Liver (tissue), 3 donors: ENCODE measurements at regions not wholly inside any gene's neighbourhood (a gene's known extent, or its start where the extent isn't known, plus 50 kb on each side); places are given as distances from the start of the nearest gene placed in this dataset.

ENCODE experiments used
- TAF1 ChIP-seq: conservative IDR thresholded peaks from 2 replicates; pipeline ENCODE4 v1.6.1; 2016; ENCODE audit warnings: antibody characterized with exemption, mild to moderate bottlenecking
- YY1 ChIP-seq: IDR thresholded peaks from 2 replicates; pipeline ENCODE4 v1.6.1; 2016; ENCODE audit warnings: antibody characterized with exemption, mild to moderate bottlenecking
- TF ChIP-seq, protein P1 (sequence below): fragments of 150-350 bp; IDR thresholded peaks from 2 replicates; pipeline ENCODE4 v1.5.1; 2017; ENCODE audit warnings: improper control_type of control experiment, low read depth, low read length; ENCODE audit not compliant: missing input control
- TF ChIP-seq, protein P2 (sequence below): IDR thresholded peaks from 2 replicates; pipeline ENCODE4 v1.6.1; 2016; ENCODE audit warnings: antibody characterized with exemption, mild to moderate bottlenecking
- TF ChIP-seq, protein P3 (sequence below): IDR thresholded peaks from 2 replicates; pipeline ENCODE4 v1.6.1; 2016; ENCODE audit warnings: antibody characterized with exemption
- donor health status: healthy.
- donor health status: healthy.

DNA sequence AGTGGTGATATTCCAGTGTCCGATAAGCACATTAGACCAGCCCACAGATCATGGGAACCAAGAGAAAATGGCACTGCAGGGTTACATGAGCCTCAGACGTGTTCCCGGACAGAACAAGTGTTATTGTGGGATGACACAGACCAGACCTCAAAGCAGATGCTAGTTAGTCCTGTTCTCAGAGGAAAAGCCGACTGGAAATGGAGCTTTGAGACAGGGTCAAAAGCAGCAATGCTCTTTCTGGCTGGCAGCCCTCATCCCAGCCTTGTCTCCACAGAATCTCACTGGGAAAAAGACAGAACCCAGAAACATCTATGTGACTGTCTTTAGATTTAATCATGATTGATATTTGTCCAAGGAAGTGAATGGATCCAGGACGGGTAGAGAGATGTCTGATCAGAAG is 506.8 kb downstream of the INSC start:
- TF ChIP-seq, protein P1, sequence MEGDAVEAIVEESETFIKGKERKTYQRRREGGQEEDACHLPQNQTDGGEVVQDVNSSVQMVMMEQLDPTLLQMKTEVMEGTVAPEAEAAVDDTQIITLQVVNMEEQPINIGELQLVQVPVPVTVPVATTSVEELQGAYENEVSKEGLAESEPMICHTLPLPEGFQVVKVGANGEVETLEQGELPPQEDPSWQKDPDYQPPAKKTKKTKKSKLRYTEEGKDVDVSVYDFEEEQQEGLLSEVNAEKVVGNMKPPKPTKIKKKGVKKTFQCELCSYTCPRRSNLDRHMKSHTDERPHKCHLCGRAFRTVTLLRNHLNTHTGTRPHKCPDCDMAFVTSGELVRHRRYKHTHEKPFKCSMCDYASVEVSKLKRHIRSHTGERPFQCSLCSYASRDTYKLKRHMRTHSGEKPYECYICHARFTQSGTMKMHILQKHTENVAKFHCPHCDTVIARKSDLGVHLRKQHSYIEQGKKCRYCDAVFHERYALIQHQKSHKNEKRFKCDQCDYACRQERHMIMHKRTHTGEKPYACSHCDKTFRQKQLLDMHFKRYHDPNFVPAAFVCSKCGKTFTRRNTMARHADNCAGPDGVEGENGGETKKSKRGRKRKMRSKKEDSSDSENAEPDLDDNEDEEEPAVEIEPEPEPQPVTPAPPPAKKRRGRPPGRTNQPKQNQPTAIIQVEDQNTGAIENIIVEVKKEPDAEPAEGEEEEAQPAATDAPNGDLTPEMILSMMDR = no peak
- TF ChIP-seq, protein P2, sequence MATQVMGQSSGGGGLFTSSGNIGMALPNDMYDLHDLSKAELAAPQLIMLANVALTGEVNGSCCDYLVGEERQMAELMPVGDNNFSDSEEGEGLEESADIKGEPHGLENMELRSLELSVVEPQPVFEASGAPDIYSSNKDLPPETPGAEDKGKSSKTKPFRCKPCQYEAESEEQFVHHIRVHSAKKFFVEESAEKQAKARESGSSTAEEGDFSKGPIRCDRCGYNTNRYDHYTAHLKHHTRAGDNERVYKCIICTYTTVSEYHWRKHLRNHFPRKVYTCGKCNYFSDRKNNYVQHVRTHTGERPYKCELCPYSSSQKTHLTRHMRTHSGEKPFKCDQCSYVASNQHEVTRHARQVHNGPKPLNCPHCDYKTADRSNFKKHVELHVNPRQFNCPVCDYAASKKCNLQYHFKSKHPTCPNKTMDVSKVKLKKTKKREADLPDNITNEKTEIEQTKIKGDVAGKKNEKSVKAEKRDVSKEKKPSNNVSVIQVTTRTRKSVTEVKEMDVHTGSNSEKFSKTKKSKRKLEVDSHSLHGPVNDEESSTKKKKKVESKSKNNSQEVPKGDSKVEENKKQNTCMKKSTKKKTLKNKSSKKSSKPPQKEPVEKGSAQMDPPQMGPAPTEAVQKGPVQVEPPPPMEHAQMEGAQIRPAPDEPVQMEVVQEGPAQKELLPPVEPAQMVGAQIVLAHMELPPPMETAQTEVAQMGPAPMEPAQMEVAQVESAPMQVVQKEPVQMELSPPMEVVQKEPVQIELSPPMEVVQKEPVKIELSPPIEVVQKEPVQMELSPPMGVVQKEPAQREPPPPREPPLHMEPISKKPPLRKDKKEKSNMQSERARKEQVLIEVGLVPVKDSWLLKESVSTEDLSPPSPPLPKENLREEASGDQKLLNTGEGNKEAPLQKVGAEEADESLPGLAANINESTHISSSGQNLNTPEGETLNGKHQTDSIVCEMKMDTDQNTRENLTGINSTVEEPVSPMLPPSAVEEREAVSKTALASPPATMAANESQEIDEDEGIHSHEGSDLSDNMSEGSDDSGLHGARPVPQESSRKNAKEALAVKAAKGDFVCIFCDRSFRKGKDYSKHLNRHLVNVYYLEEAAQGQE = no peak
- TF ChIP-seq TAF1 (no peak), YY1 (no peak)
- TF ChIP-seq, protein P3, sequence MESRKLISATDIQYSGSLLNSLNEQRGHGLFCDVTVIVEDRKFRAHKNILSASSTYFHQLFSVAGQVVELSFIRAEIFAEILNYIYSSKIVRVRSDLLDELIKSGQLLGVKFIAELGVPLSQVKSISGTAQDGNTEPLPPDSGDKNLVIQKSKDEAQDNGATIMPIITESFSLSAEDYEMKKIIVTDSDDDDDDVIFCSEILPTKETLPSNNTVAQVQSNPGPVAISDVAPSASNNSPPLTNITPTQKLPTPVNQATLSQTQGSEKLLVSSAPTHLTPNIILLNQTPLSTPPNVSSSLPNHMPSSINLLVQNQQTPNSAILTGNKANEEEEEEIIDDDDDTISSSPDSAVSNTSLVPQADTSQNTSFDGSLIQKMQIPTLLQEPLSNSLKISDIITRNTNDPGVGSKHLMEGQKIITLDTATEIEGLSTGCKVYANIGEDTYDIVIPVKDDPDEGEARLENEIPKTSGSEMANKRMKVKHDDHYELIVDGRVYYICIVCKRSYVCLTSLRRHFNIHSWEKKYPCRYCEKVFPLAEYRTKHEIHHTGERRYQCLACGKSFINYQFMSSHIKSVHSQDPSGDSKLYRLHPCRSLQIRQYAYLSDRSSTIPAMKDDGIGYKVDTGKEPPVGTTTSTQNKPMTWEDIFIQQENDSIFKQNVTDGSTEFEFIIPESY = no peak
